CD14-positive monocyte (primary cell): ENCODE measurements at regions not wholly inside any gene's neighbourhood (a gene's known extent, or its start where the extent isn't known, plus 50 kb on each side); places are given as distances from the start of the nearest gene placed in this dataset.

Experiments
- DNase-seq, 3 donors: peaks; one replicate each; pipeline ENCODE4 v3.0.0-alpha.2; 2011 to 2022
- H2AFZ ChIP-seq: 2 replicates; pipeline ENCODE4 v1.6.0; 2012; ENCODE audit warnings: mild to moderate bottlenecking, low read depth, low read length, inconsistent platforms; ENCODE audit not compliant: insufficient read depth, poor library complexity, severe bottlenecking
- H3K27ac ChIP-seq, 2 donors: 1 replicate in 1 of 2; 2 replicates in 1 of 2; pipeline ENCODE4 v1.5.1; 2012 to 2013; ENCODE audit warnings: low read length in 2 of 2, control low read depth in 1 of 2, inconsistent platforms in 1 of 2, low read depth in 1 of 2, mild to moderate bottlenecking in 1 of 2
- H3K27me3 ChIP-seq, 2 donors: one replicate each; pipeline versions ENCODE4 v1.6.0 to v1.6.1; 2011 to 2013; ENCODE audit warnings: low read length in 2 of 2; ENCODE audit not compliant: control insufficient read depth in 2 of 2, insufficient read depth in 2 of 2
- H3K36me3 ChIP-seq, 2 donors: replicated peaks in 1 of 2; 1 replicate in 1 of 2; 2 replicates in 1 of 2; pipeline versions ENCODE4 v1.5.1 to v1.6.1; 2012 to 2013; ENCODE audit warnings: low read length in 2 of 2, control low read depth in 1 of 2, inconsistent platforms in 1 of 2, mild to moderate bottlenecking in 1 of 2; ENCODE audit not compliant: insufficient read depth in 2 of 2, control insufficient read depth in 1 of 2
- H3K4me1 ChIP-seq, 2 donors: 1 replicate in 1 of 2; 2 replicates in 1 of 2; pipeline versions ENCODE4 v1.5.1 to v1.6.1; 2012 to 2013; ENCODE audit warnings: low read length in 2 of 2, control low read depth in 1 of 2, inconsistent platforms in 1 of 2, mild to moderate bottlenecking in 1 of 2, moderate library complexity in 1 of 2; ENCODE audit not compliant: insufficient read depth in 2 of 2, control insufficient read depth in 1 of 2
- H3K4me2 ChIP-seq: replicated peaks from 2 replicates; pipeline ENCODE3; 2012; ENCODE audit warnings: low read length, moderate library complexity, mild to moderate bottlenecking; ENCODE audit not compliant: poor library complexity, severe bottlenecking; ENCODE audit errors: extremely low read depth
- H3K4me3 ChIP-seq, 3 experiments: fragments of 200-600 bp in 1 of 3; sonication (generic) in 1 of 3; replicated peaks in 1 of 3; 1 replicate in 2 of 3; 2 replicates in 1 of 3; pipeline ENCODE4 v1.5.1; 2011 to 2013; ENCODE audit warnings: low read length in 3 of 3, mild to moderate bottlenecking in 3 of 3, control low read depth in 2 of 3, low read depth in 2 of 3, inconsistent platforms in 1 of 3, moderate library complexity in 1 of 3
- H3K79me2 ChIP-seq: 2 replicates; pipeline ENCODE4 v1.6.0; 2012; ENCODE audit warnings: mild to moderate bottlenecking, control low read depth, inconsistent platforms, low read length, moderate library complexity; ENCODE audit not compliant: insufficient read depth
- H3K9ac ChIP-seq: 2 replicates; pipeline ENCODE4 v1.6.0; 2017; ENCODE audit warnings: low read length, mild to moderate bottlenecking; ENCODE audit not compliant: insufficient read depth, poor library complexity, severe bottlenecking
- H3K9me3 ChIP-seq, 2 donors: replicated peaks in 1 of 2; 1 replicate in 1 of 2; 2 replicates in 1 of 2; pipeline versions ENCODE4 v1.5.1 to v1.6.1; 2012 to 2013; ENCODE audit warnings: low read length in 2 of 2, control low read depth in 1 of 2; ENCODE audit not compliant: control insufficient read depth in 1 of 2, insufficient read depth in 1 of 2
- H4K20me1 ChIP-seq: 2 replicates; pipeline ENCODE4 v1.6.0; 2012; ENCODE audit warnings: mild to moderate bottlenecking, low read length, control low read depth, moderate library complexity; ENCODE audit not compliant: insufficient read depth
- H3K27ac Mint-ChIP-seq, 7 donors: one replicate each; pipeline ENCODE4 v1.8.0; 2020; ENCODE audit warnings: mild to moderate bottlenecking in 7 of 7, mixed read lengths in 7 of 7, moderate library complexity in 6 of 7, inconsistent platforms in 2 of 7
- H3K27me3 Mint-ChIP-seq, 3 donors: one replicate each; pipeline ENCODE4 v1.8.0; 2021 to 2022; ENCODE audit warnings: low read depth in 3 of 3, mild to moderate bottlenecking in 3 of 3, mixed read lengths in 3 of 3, moderate library complexity in 3 of 3, inconsistent platforms in 1 of 3
- H3K36me3 Mint-ChIP-seq, 2 donors: one replicate each; pipeline ENCODE4 v1.8.0; 2020; ENCODE audit warnings: mixed read lengths in 2 of 2, inconsistent platforms in 1 of 2, mild to moderate bottlenecking in 1 of 2
- H3K4me1 Mint-ChIP-seq: one replicate; pipeline ENCODE4 v1.8.0; 2020; ENCODE audit warnings: mild to moderate bottlenecking, mixed read lengths
- H3K4me3 Mint-ChIP-seq, 2 donors: one replicate each; pipeline ENCODE4 v1.8.0; 2020; ENCODE audit warnings: mild to moderate bottlenecking in 2 of 2, mixed read lengths in 2 of 2, moderate library complexity in 1 of 2
- H3K9me3 Mint-ChIP-seq, 7 donors: one replicate each; pipeline ENCODE4 v1.8.0; 2020 to 2022; ENCODE audit warnings: mixed read lengths in 7 of 7, mild to moderate bottlenecking in 6 of 7, moderate library complexity in 6 of 7, inconsistent platforms in 2 of 7
- WGBS: methylation state at CpG from one replicate; pipeline ENCODE4 v1.1.5; 2013; ENCODE audit warnings: missing lambda C conversion rate; ENCODE audit not compliant: insufficient coverage; 5-methylcytosine and 5-hydroxymethylcytosine counted together
- intact Hi-C, 2 donors: fragments of 100-400 bp; cut with micrococcal nuclease; formaldehyde crosslinking; loops; one replicate each; pipeline versions ENCODE4 v1.15.0 to v1.15.1; 2023
- TF ChIP-seq, protein P1 (sequence below): fragments of 200-600 bp; IDR thresholded peaks from one replicate; pipeline ENCODE4 v1.8.0; 2022; ENCODE audit warnings: antibody characterized with exemption, mild to moderate bottlenecking

DNA sequence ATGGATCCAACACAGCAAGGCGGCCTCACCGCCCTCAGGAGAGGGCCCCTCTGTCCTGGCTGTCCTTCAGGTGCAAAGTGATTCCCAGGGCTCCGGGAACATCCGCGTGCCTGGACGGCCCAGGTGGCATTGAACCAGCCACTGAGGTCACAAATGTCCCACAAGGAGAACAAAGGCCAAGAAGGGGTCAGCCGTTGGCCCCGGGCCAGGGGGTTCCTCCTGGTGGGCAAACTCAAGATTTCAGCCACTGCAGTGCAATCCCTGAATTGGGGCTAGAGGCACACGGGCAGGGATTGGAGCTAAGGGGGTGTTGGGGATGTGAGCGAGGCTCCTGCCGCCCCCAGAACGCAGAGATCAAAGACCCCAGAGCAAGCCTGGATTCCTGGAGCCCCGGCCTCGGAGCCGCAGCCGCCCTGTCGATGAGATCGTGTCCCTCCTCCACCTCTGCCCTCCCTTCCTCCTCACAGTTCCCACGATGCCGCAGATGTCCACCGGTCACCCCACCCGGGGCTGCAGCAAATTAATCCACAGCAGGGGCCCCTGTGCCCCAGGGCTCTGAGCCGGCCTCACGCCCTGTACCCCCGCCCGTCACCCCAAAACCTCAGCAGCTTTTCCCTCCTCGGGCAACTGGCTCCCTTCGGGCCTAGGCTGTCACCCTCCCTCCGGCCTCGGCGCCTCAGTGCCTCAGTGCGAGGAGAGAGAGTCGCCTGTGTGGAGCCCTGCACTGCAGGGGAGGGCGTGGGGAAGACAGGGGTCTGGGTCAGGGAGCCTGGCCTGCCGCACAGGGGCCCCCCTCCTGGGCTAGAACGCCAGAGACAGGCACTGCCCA, 56.7 kb upstream of the GALNT9 start:
- Histone ChIP-seq H3K79me2 (no peaks in the 10 kb centered on the region), H3K27me3 (peaks cover 0 to 16% of the 10 kb centered on the region in 2 donors), H3K9ac (no peak overlapping the region), H3K9me3 (no peaks in the 10 kb centered on the region), H3K36me3 (no peaks in the 10 kb centered on the region), H3K4me3 (no peak overlapping the region), H3K4me2 (no peak overlapping the region), H3K27ac (no peak overlapping the region), H4K20me1 (no peaks in the 10 kb centered on the region), H2AFZ (no peak overlapping the region), H3K4me1 (no peaks in the 10 kb centered on the region)
- DNase-seq, result no peak
- TF ChIP-seq, protein P1, sequence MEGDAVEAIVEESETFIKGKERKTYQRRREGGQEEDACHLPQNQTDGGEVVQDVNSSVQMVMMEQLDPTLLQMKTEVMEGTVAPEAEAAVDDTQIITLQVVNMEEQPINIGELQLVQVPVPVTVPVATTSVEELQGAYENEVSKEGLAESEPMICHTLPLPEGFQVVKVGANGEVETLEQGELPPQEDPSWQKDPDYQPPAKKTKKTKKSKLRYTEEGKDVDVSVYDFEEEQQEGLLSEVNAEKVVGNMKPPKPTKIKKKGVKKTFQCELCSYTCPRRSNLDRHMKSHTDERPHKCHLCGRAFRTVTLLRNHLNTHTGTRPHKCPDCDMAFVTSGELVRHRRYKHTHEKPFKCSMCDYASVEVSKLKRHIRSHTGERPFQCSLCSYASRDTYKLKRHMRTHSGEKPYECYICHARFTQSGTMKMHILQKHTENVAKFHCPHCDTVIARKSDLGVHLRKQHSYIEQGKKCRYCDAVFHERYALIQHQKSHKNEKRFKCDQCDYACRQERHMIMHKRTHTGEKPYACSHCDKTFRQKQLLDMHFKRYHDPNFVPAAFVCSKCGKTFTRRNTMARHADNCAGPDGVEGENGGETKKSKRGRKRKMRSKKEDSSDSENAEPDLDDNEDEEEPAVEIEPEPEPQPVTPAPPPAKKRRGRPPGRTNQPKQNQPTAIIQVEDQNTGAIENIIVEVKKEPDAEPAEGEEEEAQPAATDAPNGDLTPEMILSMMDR, result no peak
- 64% methylated on average over 33 of the region's 36 CpGs for WGBS
- Mint-ChIP-seq H3K27me3 (peaks cover 13 to 28% (median 22%) of the 10 kb centered on the region in 3 donors), H3K36me3 (no peaks in the 10 kb centered on the region), H3K4me3 (peak overlapping the region in 1 of 2 donors; percentile 26), H3K4me1 (no peaks in the 10 kb centered on the region), H3K27ac (no peak overlapping the region), H3K9me3 (peaks cover 0 to 5% (median 0%) of the 10 kb centered on the region in 7 donors)
- intact Hi-C loops, result no loop called here

DNA sequence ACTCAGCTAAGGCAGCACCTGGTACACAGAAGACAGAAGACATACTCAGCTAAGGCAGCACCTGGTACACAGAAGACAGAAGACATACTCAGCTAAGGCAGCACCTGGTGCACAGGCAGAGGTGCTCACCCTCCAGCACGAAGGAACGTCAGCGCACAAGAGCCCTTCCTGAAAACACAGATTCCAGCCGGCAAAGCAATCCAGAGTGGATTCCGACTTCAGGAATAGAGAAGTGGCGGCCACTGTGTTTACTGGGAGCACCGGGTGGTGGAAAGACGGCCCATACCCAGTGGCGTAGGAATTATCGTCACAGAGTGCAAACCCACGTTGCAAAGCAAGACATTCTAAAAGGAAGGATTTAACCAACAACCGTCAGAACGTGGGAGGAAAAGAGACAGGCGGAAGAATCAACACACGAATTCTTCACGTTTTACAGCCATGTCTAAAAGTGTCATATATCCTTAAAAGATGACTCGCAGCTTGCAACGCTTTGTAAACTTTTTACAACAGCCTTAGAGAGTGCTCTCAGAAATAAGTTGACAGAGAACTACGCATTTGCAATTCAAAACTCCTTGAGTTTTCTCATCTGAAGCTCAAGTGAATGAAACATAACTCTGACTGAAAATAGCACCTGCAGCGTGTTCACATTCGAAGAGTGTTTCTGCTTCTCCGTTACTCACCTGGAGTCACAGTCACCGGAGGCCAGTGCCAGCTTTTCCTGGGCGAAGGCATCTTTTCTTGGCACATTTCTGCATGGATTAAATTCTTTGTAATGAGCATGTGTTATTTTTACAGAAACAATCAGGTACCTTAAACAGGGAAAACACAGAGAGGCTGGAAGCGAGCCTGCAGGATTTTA, 55.8 kb upstream of the GALNT9 start:
- 75% methylated on average over 19 of the region's 25 CpGs for WGBS

More for the DNA sequence above, 55.8 kb upstream of the GALNT9 start:
- no peak for DNase-seq
- peaks cover 0 to 3% (median 0%) of the 10 kb centered on the region in 7 donors for H3K9me3 Mint-ChIP-seq
- H2AFZ ChIP-seq, result no peak overlapping the region
- no peaks in the 10 kb centered on the region for H3K9me3 ChIP-seq
- no peaks in the 10 kb centered on the region for H4K20me1 ChIP-seq
- no peak overlapping the region for H3K4me3 ChIP-seq
- H3K27me3 ChIP-seq, result peaks cover 0 to 21% of the 10 kb centered on the region in 2 donors
- peaks cover 13 to 28% (median 21%) of the 10 kb centered on the region in 3 donors for H3K27me3 Mint-ChIP-seq
- TF ChIP-seq, protein P1, result no peak
- H3K4me1 Mint-ChIP-seq, result no peaks in the 10 kb centered on the region
- H3K4me2 ChIP-seq, result no peak overlapping the region
- no peaks in the 10 kb centered on the region for H3K4me1 ChIP-seq
- H3K4me3 Mint-ChIP-seq, result no peak overlapping the region
- no peak overlapping the region for H3K27ac Mint-ChIP-seq
- H3K36me3 Mint-ChIP-seq, result no peaks in the 10 kb centered on the region
- H3K27ac ChIP-seq, result no peak overlapping the region
- peak overlapping the region; percentile 8 for H3K9ac ChIP-seq
- H3K36me3 ChIP-seq, result no peaks in the 10 kb centered on the region
- H3K79me2 ChIP-seq, result no peaks in the 10 kb centered on the region
- intact Hi-C loops, result no loop called here
